ENCODE measurements at regions not wholly inside any gene's neighbourhood (a gene's known extent, or its start where the extent isn't known, plus 50 kb on each side); places are given as distances from the start of the nearest gene placed in this dataset.
"Not testable (repeated sequence)": the region's sequence is repeated elsewhere in the genome, so short reads cannot be mapped to it uniquely, and the experiment has no call there.

- no peak for DNase-seq
Measured at GRCh38 chr18:79596446-79597175, 83.0 kb upstream of the CTDP1 start.

- no peak for DNase-seq
Measured at GRCh38 chr18:79597176-79597830, 82.3 kb upstream of the CTDP1 start.

- DNase-seq: no peak
Measured at GRCh38 chr18:79597831-79598632, 81.6 kb upstream of the CTDP1 start.

GRCh38 chr18:79598633-79599175 lies 80.9 kb upstream of the CTDP1 start:
- no peak for DNase-seq

GRCh38 chr18:79599441-79599931 lies 80.1 kb upstream of the CTDP1 start:
- DNase-seq: no peak

- DNase-seq: no peak
Measured at GRCh38 chr18:79600141-79600540, 79.5 kb upstream of the CTDP1 start.

- no peak for DNase-seq
Measured at GRCh38 chr18:79600596-79600995, 79.0 kb upstream of the CTDP1 start.

- no peak for DNase-seq
Measured at GRCh38 chr18:79601234-79601633, 78.4 kb upstream of the CTDP1 start.

GRCh38 chr18:79603321-79604204 lies 76.0 kb upstream of the CTDP1 start:
- DNase-seq: no peak

- no peak for DNase-seq
Measured at GRCh38 chr18:79604205-79604912, 75.2 kb upstream of the CTDP1 start.

- DNase-seq: no peak
Measured at GRCh38 chr18:79604913-79605880, 74.4 kb upstream of the CTDP1 start.

- not testable (repeated sequence) for DNase-seq
Measured at GRCh38 chr18:79606071-79606470, 73.5 kb upstream of the CTDP1 start.

GRCh38 chr18:79606621-79607331 lies 72.8 kb upstream of the CTDP1 start:
- no peak for DNase-seq

GRCh38 chr18:79607361-79607952 lies 72.1 kb upstream of the CTDP1 start:
- no peak for DNase-seq

- DNase-seq: no peak
Measured at GRCh38 chr18:79608069-79608468, 71.5 kb upstream of the CTDP1 start.

- no peak for DNase-seq
Measured at GRCh38 chr18:79608535-79608934, 71.1 kb upstream of the CTDP1 start.

- no peak for DNase-seq
Measured at GRCh38 chr18:79608999-79609461, 70.6 kb upstream of the CTDP1 start.

GRCh38 chr18:79609841-79610281 lies 69.7 kb upstream of the CTDP1 start:
- no peak for DNase-seq

GRCh38 chr18:79610461-79611039 lies 69.1 kb upstream of the CTDP1 start:
- no peak for DNase-seq

All from suppressor macrophage treated with lipopolysaccharide for 4 hours (primary cell).